Neural progenitor cell (in vitro differentiated cells): ENCODE measurements at regions not wholly inside any gene's neighbourhood (a gene's known extent, or its start where the extent isn't known, plus 50 kb on each side); places are given as distances from the start of the nearest gene placed in this dataset.

Experiments used
- DNase-seq: peaks from one replicate; pipeline ENCODE4 v3.0.0-alpha.2; 2016; ENCODE audit warnings: low spot score
- H2AFZ ChIP-seq: fragments of 200-600 bp; sonication (generic); replicated peaks from 2 replicates; pipeline ENCODE4 v1.6.1; 2016; ENCODE audit warnings: antibody characterized with exemption
- H3F3A ChIP-seq: fragments of 200-600 bp; sonication (generic); 2 replicates; pipeline ENCODE4 v1.6.1; 2016; ENCODE audit warnings: antibody characterized with exemption, low read depth
- H3K27ac ChIP-seq: fragments of 200-600 bp; sonication (generic); 2 replicates; pipeline ENCODE4 v1.5.1; 2016; ENCODE audit warnings: mild to moderate bottlenecking
- H3K27me3 ChIP-seq: fragments of 200-600 bp; sonication (generic); 2 replicates; pipeline ENCODE4 v1.6.1; 2016; ENCODE audit warnings: mild to moderate bottlenecking, moderate library complexity
- H3K36me3 ChIP-seq: fragments of 200-600 bp; sonication (generic); 2 replicates; pipeline ENCODE4 v1.5.1; 2016
- H3K4me1 ChIP-seq: fragments of 200-600 bp; sonication (generic); 2 replicates; pipeline ENCODE4 v1.6.1; 2016; ENCODE audit warnings: mixed run types
- H3K4me2 ChIP-seq: fragments of 200-600 bp; sonication (generic); 2 replicates; pipeline ENCODE4 v1.6.1; 2016
- H3K4me3 ChIP-seq: fragments of 200-600 bp; sonication (generic); 2 replicates; pipeline ENCODE4 v1.5.1; 2016
- H3K79me2 ChIP-seq: fragments of 200-600 bp; sonication (generic); 2 replicates; pipeline ENCODE4 v1.6.1; 2016; ENCODE audit warnings: low read depth
- H3K9ac ChIP-seq: fragments of 200-600 bp; sonication (generic); 2 replicates; pipeline ENCODE4 v1.6.1; 2016
- H3K9me3 ChIP-seq: fragments of 200-600 bp; sonication (generic); 2 replicates; pipeline ENCODE4 v1.5.1; 2016; ENCODE audit warnings: low read depth
- H4K20me1 ChIP-seq: fragments of 200-600 bp; sonication (generic); 2 replicates; pipeline ENCODE4 v1.6.1; 2016; ENCODE audit warnings: low read depth
- H3K27ac Mint-ChIP-seq: 3 replicates; pipeline ENCODE4 v1.8.0; 2021; ENCODE audit warnings: mixed read lengths
- H3K27me3 Mint-ChIP-seq: 2 replicates; pipeline ENCODE4 v1.8.0; 2022; ENCODE audit warnings: low read depth, mild to moderate bottlenecking, inconsistent platforms, moderate library complexity, mixed read lengths; ENCODE audit not compliant: insufficient read depth
- H3K36me3 Mint-ChIP-seq: 3 replicates; pipeline ENCODE4 v1.8.0; 2021; ENCODE audit warnings: mixed read lengths
- H3K4me1 Mint-ChIP-seq: 3 replicates; pipeline ENCODE4 v1.8.0; 2021; ENCODE audit warnings: mixed read lengths
- H3K4me3 Mint-ChIP-seq: 3 replicates; pipeline ENCODE4 v1.8.0; 2021; ENCODE audit warnings: mild to moderate bottlenecking, moderate library complexity, mixed read lengths
- H3K9me3 Mint-ChIP-seq: 3 replicates; pipeline ENCODE4 v1.8.0; 2020; ENCODE audit warnings: mixed read lengths
- CTCF ChIP-seq: fragments of 200-600 bp; sonication (generic); IDR thresholded peaks from 2 replicates; pipeline ENCODE4 v1.5.1; 2017; ENCODE audit warnings: antibody characterized with exemption, mild to moderate bottlenecking
- EZH2 ChIP-seq: fragments of 200-600 bp; sonication (generic); IDR thresholded peaks from 2 replicates; pipeline ENCODE4 v1.6.1; 2017; ENCODE audit warnings: antibody characterized with exemption, mild to moderate bottlenecking, moderate library complexity
- EZH2phosphoT487 ChIP-seq: fragments of 200-600 bp; sonication (generic); IDR thresholded peaks from 2 replicates; pipeline ENCODE4 v1.6.1; 2017; ENCODE audit warnings: antibody characterized with exemption

GRCh38 chr3:182711261-182711683, 82.0 kb upstream of the ATP11B start:
- Mint-ChIP-seq H3K9me3 (no peaks in the 10 kb centered on the region), H3K36me3 (no peaks in the 10 kb centered on the region), H3K4me1 (peaks cover 4% of the 10 kb centered on the region), H3K27me3 (peaks cover 6% of the 10 kb centered on the region), H3K4me3 (no peak overlapping the region), H3K27ac (no peak overlapping the region)
- Histone ChIP-seq H3F3A (peaks cover 2% of the 10 kb centered on the region), H4K20me1 (no peaks in the 10 kb centered on the region), H3K36me3 (no peaks in the 10 kb centered on the region), H3K4me2 (no peak overlapping the region), H3K4me3 (no peak overlapping the region), H3K9ac (no peak overlapping the region), H3K27me3 (no peaks in the 10 kb centered on the region), H2AFZ (no peak overlapping the region), H3K27ac (no peak overlapping the region), H3K9me3 (no peaks in the 10 kb centered on the region), H3K4me1 (peaks cover 2% of the 10 kb centered on the region), H3K79me2 (no peaks in the 10 kb centered on the region)
- DNase-seq = no peak
- no peak for TF ChIP-seq CTCF

GRCh38 chr3:182711853-182712252, 81.5 kb upstream of the ATP11B start:
- Mint-ChIP-seq H3K4me1 (peaks cover 10% of the 10 kb centered on the region), H3K9me3 (no peaks in the 10 kb centered on the region), H3K27me3 (peaks cover 7% of the 10 kb centered on the region), H3K27ac (no peak overlapping the region), H3K36me3 (no peaks in the 10 kb centered on the region), H3K4me3 (no peak overlapping the region)
- H3F3A ChIP-seq = peaks cover 6% of the 10 kb centered on the region
- no peaks in the 10 kb centered on the region for H3K9me3 ChIP-seq
- H3K79me2 ChIP-seq = no peaks in the 10 kb centered on the region
- H3K4me2 ChIP-seq = no peak overlapping the region
- no peak overlapping the region for H2AFZ ChIP-seq
- no peak overlapping the region for H3K4me3 ChIP-seq
- TF ChIP-seq CTCF = no peak
- no peak for TF ChIP-seq EZH2
- TF ChIP-seq EZH2phosphoT487 = no peak
- H3K9ac ChIP-seq = no peak overlapping the region
- peaks cover 8% of the 10 kb centered on the region for H3K4me1 ChIP-seq
- H3K27ac ChIP-seq = no peak overlapping the region
- no peaks in the 10 kb centered on the region for H4K20me1 ChIP-seq
- no peaks in the 10 kb centered on the region for H3K27me3 ChIP-seq
- DNase-seq = no peak
- no peaks in the 10 kb centered on the region for H3K36me3 ChIP-seq

- no peak overlapping the region for H3K4me3 Mint-ChIP-seq
- H3K79me2 ChIP-seq = no peaks in the 10 kb centered on the region
- H3K4me1 Mint-ChIP-seq = peaks cover 10% of the 10 kb centered on the region
- no peaks in the 10 kb centered on the region for H4K20me1 ChIP-seq
- peaks cover 7% of the 10 kb centered on the region for H3K27me3 Mint-ChIP-seq
- no peak for DNase-seq
- no peaks in the 10 kb centered on the region for H3K27me3 ChIP-seq
- no peak overlapping the region for H3K4me3 ChIP-seq
- H3K9me3 Mint-ChIP-seq = no peaks in the 10 kb centered on the region
- H3K27ac Mint-ChIP-seq = no peak overlapping the region
- no peak overlapping the region for H3K27ac ChIP-seq
- TF ChIP-seq EZH2phosphoT487 (no peak), EZH2 (no peak), CTCF (no peak)
- no peaks in the 10 kb centered on the region for H3K36me3 Mint-ChIP-seq
- H3K9ac ChIP-seq = no peak overlapping the region
- peaks cover 18% of the 10 kb centered on the region for H3K4me1 ChIP-seq
- no peak overlapping the region for H2AFZ ChIP-seq
- H3K36me3 ChIP-seq = no peaks in the 10 kb centered on the region
- no peak overlapping the region for H3K4me2 ChIP-seq
- no peaks in the 10 kb centered on the region for H3K9me3 ChIP-seq
- peaks cover 6% of the 10 kb centered on the region for H3F3A ChIP-seq
These were observed 80.2 kb upstream of the ATP11B start for GRCh38 chr3:182713111-182713510.
